SIG-M5 (cell line): ENCODE measurements at regions not wholly inside any gene's neighbourhood (a gene's known extent, or its start where the extent isn't known, plus 50 kb on each side); places are given as distances from the start of the nearest gene placed in this dataset.
"Not testable (repeated sequence)": the region's sequence is repeated elsewhere in the genome, so short reads cannot be mapped to it uniquely, and the experiment has no call there.

Experiments
- DNase-seq: peaks from one replicate; lab custom pipeline; 2025; lab: John Stamatoyannopoulos, UW

DNA sequence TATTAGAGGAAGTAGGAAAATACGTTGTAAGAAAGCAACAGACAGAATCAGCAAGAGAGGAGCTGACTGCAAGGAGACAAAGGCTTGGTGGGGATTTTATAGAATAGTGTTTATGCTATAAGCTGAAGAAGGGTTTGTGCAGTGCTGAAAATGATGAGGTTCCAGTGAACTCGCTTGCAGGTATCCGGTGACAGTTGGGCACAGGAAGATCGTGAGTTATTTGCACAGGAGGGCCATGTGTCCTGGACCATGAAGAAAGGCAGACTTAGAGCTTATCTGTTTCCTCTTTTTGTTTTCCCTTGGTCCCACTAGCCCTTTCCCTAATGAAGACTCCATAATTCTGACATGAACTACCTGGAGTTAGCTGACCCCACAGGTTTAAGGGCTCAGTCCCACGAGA is 61.4 kb downstream of the NXNL2 start:
- no peak for DNase-seq

DNA sequence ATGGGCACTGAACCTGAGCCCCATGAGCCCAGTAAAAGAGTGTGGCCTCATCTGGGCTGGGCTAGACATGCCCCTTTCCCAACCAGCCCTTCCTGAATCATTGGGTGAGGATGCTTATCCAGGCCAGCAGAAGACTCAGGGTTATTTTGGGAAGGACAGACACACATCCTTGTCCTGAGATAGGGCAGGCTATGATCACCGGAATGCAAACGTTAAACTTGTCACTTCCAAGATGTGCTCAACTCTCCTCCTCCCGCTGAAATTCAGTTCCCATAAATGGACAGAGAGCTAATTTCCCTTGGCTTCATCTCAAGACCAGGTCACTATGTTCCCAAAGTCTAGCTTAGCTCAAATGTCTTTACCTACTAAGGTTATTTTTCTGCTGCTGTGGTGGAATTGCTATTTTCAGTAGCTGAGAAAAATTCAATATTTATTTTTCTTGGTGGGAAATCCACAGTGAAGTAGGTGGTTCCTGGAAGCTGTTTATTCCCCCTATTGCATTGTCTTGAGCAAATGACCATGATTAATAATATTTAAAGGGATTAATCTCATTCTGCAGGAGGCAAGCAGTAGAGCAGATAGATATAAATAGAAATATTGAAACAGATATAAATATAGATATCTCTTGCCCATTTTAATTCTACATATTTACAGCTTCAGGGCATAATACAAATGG is 70.0 kb downstream of the NXNL2 start:
- no peak for DNase-seq

DNA sequence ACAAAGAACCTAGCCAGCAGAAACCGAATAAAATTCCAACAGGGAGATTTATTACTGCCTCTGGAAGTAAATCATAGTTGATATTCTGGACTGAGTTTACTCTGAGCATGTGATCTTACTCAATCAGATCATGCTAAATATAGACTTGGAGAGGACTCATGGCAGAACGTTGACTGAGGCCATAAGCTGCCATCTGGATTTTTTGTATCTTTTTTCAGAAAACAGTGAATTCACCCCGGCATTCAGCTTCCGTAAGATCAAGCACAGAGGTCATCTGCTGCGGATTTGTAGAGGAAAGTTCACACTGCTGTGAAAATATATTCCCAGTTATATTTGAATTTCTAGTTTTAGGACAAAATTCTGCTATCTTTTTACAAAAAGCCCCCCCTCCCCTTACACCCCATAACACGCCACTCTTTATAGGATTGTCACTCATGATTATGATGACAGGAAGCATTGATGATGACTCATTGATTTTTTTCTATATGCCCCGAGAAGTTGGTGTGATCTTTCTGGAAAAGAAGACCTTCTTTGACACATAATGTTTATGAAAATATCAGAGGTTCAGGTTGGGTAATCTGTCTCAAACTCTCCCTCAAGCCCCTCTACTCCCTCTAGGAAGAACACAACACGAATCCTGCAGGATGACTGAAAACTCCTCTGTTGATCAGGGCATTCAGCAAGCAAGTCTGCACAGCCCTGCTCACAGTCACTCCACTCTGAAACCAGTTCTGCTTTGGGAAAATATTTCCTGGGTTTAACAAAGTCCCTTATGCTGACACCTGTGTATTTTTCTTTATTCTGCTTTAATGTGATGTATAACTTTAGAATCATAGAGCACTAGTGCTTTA is 70.8 kb downstream of the NXNL2 start:
- DNase-seq: no peak

DNA sequence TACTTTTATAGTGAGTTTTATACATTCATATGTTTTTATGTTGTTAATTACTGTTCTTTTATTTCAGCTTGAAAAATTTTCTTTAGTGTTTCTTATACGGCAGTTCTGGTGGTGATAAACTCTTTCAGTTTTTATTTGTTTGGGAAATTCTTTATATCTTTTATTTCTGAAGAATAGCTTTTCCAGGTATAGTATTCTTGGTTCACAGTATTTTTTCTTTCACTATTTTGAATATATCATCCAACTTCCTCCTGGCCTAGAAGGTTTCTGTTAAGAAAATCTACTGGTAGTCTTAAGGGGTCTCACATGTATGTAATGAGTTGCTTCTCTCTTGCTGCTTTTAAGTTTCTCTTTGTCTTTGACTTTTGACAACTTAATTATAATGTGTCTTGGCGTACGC is 79.4 kb downstream of the NXNL2 start:
- no peak for DNase-seq

DNA sequence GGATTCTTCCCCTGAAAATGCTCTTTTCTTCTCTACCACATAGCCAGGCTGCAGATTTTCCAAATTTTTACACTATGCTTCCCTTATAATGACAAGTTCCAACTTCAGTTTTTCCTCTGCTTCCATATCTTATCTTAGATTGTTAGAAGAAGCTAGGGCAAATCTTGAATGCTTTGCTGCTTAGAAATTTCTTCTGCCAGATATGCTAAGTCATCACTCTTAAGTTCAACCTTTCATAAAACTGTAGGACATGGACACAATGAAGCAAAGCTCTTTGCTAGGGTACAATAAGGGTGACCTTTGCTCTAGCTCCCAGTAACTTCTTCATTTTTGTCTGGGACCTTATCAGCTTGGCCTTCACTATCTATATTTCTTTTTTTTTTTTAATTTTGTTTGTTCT is 88.7 kb downstream of the NXNL2 start:
- no peak for DNase-seq

DNA sequence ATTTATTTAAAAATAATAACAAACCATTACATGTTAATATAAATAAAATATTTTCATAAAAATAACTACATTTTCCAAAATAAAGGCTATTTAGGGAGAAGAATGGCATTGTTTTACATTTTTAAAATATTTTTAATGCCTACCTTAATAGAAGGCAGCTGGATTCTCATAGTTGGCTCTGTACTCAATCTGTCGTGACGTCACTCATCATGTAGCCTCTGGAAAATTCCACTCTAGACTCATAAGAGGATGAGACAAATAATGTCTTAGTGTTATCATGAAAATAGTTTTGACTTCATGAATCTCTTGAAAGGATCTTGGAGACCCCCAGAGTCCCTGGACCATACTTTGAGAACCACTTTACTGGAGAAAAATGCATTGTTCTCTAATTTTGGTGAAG is 93.1 kb downstream of the NXNL2 start:
- no peak for DNase-seq

DNA sequence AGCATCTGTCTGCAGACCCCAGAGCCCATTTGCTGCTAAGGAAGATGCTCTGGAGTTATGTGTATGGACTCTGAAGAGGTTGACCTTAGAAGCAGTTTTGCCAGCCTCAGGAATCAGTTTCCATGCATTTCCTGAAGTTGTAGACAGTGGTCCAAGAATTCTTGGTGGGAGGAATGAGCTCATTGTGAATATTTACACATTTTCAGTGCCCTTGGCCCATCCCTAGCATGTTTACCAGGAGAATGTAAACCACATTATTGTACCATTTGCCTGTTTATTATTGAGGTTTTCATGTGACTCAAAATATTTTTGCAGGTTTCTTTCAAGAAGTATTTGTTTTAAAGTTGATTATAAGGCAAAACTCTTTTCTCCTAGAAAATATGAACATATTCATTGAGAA is 93.8 kb downstream of the NXNL2 start:
- DNase-seq: no peak

DNA sequence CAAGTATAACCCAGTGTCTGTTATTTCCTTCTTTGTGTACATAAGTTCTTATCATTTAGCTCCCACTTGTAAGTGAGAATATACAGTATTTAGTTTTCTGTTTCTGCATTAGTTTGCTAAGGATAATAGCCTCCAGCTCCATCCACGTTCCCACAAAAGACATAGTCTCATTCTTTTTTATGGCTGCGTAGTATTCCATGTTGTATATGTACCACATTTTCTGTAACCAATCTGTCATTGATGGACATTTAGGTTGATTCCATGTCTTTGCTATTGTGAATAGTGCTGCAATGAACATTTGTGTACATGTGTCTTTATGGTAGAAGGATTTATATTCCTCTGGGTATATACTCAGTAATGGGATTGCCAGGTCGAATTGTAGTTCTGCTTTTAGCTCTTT is 95.6 kb downstream of the NXNL2 start:
- not testable (repeated sequence) for DNase-seq

DNA sequence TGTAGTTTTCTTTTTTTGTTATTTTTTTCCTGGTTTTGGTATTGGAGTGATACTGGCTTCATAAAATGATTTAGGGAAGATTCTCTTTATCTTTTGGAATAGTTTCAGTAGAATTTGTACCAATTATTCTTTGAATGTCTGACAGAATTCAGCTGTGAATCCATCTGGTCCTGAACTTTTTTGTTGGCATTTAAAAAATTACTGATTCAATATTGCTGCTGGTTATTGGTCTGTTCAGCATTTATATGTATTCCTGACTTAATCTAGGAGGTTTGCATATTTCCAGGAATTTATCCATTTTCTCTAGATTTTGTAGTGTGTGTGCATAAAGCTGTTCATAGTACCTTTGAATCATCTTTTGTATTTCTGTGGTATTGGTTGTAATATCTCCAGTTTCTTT is 100.2 kb downstream of the NXNL2 start:
- DNase-seq: no peak

DNA sequence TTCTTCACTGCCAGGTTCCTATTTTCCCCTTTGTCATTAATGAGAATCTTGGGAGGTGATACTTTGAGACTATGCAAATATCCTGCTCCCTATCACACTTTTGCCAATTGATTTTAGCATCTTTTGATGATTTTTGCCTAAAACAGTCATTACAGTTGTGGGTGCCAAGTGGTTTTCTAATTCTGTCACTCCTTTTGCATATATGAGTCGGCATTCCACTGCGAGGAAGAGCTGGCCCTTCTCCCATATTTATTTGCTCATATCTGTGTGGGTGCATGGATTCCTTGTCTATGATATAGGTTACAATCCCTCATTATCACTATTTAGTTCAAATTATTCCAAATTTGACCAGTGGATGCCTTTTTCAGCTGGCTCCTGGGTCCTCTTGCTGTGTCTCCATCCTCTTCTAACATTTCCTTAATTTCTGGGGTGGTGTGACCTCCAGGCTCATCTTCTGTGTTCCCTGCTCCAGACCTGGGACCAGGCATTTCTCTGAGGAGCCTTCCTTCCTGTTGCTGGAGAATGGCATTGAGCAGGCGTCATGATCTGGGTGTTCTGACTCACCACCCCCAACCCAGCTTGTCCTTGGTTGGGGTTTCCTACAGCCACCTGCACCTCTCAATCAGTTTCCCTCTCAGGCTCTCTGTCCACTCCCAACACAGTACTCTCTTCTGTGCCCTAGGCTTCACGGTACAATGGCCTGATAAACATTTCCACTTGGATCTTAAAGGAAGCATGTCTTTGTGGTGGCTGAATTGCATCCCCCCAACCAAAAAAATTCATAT is 106.7 kb downstream of the NXNL2 start:
- no peak for DNase-seq

DNA sequence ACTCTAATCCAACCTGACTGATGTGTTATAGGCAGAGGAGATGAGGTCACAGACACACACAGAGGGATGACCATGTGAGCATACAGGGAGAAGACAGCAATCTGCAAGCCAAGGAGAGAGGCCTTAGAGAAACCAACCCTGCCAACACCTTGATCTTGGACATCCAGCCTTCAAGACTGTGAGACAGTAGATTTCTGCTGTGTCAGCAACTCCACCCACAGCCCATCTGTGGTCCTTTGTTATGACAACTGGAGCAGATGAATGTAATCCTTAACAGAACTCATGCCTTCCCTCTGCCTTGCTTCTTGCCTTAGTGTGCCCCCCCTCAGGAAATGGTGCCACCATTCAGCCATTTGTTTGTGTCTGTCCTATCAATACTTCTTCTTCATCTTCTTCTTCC is 107.4 kb downstream of the NXNL2 start:
- DNase-seq: no peak

DNA sequence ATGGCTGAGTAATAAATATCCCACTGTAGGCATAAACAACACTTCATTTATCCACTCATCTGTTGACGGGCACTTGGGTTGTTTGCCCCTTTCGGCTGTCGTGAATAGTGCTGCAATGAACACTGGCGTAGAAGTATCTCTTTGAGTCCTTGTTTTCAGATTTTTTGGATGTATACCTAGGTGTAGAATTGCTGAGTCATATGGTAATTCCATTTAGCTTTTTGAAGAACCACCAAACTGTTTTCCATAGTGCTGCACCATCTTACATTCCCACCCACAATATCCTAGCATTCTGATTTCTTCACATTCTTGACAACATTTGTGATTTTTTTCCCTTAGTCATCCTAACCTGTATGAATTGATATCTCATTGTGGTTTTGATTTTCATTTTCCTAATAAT is 109.0 kb downstream of the NXNL2 start:
- DNase-seq: no peak

DNA sequence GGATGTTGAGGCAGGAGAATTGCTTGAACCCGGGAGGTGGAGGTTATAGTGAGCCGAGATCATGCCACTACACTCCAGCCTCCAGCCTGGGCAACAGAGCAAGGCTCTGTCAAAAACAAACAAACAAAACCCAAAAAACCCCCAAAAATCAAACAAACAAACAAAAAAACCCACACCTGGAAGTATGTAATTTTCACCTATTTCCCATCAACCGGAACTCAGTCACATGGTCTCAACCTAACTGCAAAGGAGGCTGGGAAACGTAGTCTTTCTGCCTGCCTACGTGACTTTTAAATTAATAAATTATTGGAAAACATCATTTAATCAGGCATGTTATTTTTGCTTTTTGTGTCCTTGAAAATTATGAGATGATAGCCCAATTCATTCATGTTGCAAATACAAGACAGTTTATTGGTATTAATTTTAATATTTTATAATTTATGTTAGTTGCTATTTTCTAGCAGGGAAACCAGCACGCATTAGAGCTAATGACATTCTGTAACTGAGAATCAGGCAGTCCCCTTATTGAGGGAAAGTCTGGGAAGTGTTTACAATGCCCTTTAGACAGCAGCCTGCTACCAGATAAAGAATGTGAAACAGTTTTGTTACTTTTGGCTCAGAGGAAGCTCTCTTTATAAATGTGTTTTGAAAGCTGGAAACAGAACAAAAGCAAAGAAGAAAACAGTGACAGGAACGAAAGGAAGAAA is 110.3 kb downstream of the NXNL2 start:
- no peak for DNase-seq

DNA sequence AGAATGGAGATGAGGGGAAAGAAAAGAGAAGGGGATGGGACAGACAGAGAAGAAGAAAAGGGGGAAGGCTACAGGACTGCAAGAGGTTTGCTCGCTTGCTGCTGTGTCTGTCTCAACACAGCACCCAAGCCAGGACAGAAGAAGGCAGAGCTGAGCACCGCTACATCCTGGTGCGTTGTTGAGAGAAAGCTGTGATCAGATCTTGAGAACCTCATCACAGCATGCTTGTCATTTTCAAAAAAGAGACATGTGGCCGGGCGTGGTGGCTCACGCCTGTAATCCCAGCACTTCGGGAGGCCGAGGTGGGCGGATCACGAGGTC is 110.9 kb downstream of the NXNL2 start:
- no peak for DNase-seq

DNA sequence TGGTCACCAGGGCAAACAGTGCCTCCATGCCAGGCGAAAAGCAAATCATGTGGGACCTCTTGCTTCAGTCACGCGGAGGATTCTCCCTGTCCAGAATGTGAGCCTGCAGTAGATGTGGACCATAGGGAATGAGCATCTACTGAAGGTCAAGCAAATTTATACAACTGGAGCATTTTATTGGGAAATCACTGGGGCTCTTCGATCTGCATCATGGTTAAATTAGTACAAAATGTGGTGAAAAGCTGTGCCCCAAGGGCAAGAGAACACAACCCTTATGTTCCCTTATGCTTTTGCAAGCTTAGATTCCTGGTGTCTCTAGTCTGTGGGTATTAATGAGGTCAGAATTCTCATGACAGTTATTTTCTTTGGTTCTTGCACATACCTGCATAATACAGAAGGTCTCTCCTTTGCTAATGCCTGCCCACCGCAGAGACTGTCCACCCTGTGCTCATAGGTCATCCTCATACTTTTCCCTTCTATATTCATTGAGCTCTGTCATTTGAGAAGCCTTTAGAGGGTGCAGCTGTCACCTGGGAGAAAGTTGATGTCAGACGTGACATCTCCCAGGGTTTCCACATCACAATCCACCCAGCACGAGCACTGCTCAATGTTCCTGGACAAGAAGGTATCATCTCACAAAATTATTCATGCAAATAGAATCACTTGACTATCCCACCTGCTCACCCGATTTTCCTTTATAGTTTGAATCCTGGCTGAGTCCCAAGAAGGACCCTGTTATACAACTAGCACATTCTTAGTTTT is 111.7 kb downstream of the NXNL2 start:
- no peak for DNase-seq

DNA sequence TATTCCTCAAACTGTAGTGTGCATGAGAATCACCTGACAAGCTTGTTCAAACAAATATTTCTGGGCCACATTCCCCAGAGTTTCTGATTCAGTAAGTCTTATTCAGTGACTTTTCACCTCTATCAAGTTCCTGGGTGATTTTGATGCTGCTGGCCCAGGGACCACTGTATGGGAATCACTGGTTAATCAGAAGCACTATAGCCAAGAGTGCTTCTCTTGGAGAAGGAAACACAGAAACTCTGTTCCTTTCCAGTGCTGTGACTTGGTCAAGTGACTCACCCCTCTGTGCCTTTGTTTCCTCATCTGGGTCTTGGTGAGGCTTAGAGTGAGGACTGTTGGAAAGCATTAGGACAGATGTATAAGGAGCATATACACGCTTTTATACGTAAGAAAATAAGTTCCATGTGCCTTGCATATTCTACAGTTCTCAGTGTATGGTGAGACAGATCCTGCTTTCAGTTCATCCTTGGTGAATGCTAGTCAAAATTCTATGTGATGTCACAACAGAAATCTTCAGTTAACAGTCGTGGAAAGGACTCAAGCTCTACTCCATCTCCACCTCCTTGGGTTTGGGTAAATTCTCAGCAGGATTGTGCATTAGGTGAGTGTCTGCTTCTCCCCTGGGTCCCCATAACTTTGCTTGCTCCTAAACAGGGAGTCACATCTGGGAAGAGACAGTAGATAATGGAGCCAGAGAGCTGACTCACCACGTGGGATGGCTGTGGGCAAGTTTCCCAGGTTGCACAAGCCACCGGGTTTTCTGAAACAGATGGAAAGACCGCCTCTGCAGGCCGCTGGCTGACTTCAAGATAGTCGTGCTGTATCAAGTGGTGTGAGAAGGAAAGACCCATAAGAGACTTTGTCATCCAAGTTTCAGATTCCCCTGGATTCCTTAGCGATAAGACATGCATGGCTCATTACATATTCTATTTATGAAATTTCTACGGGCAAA is 117.0 kb downstream of the NXNL2 start:
- DNase-seq: no peak

DNA sequence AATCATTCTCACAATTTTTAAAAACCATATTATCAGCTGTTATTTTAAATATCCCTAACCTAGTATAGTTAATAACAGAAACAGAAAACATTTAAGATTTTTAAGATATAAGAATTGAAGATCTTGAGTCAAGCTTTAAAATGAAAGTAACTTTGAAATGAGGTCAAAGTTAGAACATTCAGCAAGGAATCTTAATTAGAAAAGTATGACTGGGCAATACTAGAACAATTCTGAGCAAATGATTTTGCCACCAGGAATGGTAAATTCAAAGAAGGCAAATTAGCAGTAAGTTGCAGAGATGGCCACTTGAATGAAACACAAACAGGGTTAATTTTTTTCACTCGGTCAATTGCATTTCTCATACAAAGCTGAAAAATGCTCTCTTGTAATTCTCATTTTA is 117.9 kb downstream of the NXNL2 start:
- no peak for DNase-seq

DNA sequence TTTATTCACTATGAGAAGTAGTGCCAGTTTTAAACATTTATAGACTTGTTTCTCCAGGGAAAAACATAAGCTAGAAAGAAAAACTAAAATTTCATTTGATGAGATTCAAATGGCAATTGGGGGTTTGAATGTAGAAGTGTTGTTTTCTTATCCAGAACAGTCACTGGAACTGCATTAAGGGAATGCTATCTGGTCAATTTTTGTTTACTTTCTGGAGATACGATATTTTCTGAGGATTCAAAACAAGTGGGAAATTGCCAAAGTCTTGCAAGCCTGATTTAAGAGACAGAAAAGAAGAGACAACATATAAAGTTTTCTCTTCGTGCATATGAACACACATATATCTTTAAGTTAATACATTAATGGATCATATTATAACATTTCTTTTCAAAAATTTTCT is 118.4 kb downstream of the NXNL2 start:
- DNase-seq: no peak

DNA sequence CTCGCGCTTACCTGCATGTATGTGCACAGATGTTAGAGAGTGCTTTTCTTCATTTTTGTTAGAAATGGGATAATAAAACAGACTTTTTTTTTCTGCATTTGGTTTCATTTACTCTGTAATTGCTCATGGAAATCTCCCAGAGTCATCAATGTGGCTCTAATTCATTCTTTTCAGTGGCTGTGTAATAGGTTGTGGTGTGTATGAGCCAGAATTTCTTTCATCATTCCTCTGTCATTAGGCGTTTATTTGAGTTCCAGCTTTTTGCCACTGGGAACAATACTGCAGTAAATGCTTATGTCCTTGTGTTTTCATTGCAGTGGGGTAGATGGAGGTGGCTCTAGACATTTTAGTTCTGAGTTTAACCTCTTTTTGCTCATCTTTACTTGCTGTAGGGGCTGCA is 118.9 kb downstream of the NXNL2 start:
- DNase-seq: no peak

DNA sequence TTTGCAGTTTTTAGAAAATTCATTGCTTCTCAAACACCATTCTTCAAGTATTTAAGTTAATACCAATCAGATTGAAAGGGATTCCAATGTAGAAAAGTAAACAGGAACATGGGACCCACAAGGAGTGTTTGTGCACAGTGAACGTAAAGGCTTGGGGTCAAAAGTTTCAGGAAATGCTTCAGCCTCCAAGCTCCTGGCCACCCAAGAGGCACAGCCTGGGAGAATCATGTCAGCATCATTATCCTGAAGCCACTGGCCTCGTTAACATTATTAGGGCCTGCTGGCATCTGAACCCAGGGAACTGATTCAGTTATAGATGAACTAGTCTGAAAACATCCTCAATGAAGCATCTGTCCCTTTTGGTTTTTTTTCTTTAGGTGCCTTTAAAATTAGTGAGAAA is 122.9 kb downstream of the NXNL2 start:
- DNase-seq: no peak
